BE2C (cell line): ENCODE measurements at regions not wholly inside any gene's neighbourhood (a gene's known extent, or its start where the extent isn't known, plus 50 kb on each side); places are given as distances from the start of the nearest gene placed in this dataset.

Source experiments
- DNase-seq: peaks from one replicate; pipeline ENCODE4 v3.0.0-alpha.2; 2020
- H3K27me3 ChIP-seq: fragments of 250-450 bp; sonication (Bioruptor Pico); 2 replicates; pipeline ENCODE4 v1.5.1; 2020; ENCODE audit warnings: mild to moderate bottlenecking
- H3K36me3 ChIP-seq: fragments of 250-450 bp; sonication (Bioruptor Pico); 2 replicates; pipeline ENCODE4 v1.5.1; 2020; ENCODE audit warnings: mild to moderate bottlenecking
- H3K4me1 ChIP-seq: fragments of 250-450 bp; sonication (Bioruptor Pico); 2 replicates; pipeline ENCODE4 v1.5.1; 2020
- H3K4me3 ChIP-seq: 2 replicates; pipeline ENCODE4 v1.5.1; 2011; ENCODE audit warnings: low read depth, low read length
- H3K9me3 ChIP-seq: fragments of 250-450 bp; sonication (Bioruptor Pico); 2 replicates; pipeline ENCODE4 v1.5.1; 2020
- TF ChIP-seq, protein P1 (sequence below): IDR thresholded peaks from 2 replicates; pipeline ENCODE4 v1.5.1; 2012; ENCODE audit warnings: mild to moderate bottlenecking, low read depth, low read length

DNA sequence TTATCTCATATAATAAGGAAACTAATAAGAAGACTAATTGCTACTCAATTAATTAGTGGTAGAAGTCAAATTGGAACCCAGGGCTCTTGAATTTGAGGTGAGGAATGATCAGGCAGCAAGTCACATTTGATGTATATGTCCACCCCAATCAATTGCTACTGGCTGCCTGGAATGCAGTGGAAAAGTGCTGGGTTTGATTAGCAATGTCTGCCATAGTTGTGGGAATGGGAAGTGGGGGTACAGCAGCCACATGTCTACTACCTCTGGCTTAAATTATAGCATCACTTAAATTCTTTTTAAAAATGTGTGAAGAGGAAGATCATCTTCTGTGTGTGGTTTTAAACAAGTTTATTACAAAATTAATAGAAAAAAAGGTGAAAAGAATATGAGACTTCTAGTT lies 50.8 kb upstream of the NAV2 start:
- Histone ChIP-seq H3K9me3 (no peaks in the 10 kb centered on the region), H3K4me1 (no peaks in the 10 kb centered on the region), H3K27me3 (no peaks in the 10 kb centered on the region), H3K36me3 (no peaks in the 10 kb centered on the region), H3K4me3 (no peak overlapping the region)
- no peak for DNase-seq
- TF ChIP-seq, protein P1, sequence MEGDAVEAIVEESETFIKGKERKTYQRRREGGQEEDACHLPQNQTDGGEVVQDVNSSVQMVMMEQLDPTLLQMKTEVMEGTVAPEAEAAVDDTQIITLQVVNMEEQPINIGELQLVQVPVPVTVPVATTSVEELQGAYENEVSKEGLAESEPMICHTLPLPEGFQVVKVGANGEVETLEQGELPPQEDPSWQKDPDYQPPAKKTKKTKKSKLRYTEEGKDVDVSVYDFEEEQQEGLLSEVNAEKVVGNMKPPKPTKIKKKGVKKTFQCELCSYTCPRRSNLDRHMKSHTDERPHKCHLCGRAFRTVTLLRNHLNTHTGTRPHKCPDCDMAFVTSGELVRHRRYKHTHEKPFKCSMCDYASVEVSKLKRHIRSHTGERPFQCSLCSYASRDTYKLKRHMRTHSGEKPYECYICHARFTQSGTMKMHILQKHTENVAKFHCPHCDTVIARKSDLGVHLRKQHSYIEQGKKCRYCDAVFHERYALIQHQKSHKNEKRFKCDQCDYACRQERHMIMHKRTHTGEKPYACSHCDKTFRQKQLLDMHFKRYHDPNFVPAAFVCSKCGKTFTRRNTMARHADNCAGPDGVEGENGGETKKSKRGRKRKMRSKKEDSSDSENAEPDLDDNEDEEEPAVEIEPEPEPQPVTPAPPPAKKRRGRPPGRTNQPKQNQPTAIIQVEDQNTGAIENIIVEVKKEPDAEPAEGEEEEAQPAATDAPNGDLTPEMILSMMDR: no peak

DNA sequence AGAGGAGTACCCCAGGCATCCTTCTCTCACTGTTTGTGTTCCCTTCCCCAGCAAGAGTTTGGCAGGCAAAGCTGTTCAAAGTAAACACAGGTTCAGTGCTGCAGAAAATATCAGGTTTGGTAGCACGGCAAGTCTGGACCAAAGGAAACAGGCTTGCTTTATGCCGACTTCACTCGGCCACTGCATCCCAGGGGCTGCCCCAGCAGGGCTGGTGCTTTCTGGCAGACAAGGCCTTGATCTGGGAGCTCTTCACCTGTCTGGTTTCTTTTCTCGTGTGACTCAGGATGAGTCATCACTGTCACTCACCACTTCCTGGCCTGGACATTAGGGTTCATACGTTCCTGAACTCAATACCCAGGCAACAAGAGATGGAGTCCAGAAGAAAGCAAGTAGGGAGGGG lies 52.6 kb upstream of the NAV2 start:
- DNase-seq: peak; percentile 38
- TF ChIP-seq, protein P1: no peak

DNA sequence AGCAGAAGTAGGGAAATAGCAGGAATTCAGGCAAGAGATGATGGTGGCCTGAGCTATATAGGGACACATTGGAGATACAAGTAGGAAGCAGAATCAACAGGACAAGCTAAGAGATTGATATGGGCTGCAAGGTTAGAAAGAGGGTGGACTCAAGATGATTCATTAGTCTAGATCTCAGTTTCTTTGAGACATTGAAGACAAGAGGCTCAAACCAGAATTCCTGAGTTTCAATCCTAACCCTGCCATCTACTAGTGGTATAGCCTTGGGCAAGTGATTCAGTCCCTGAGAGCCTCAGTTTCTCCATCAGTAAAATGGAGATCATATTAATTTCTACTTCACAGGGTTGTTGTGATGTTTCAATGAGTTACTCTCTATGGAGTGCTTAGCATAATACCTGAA lies 53.1 kb upstream of the NAV2 start:
- Histone ChIP-seq H3K36me3 (no peaks in the 10 kb centered on the region), H3K4me3 (no peak overlapping the region), H3K27me3 (no peaks in the 10 kb centered on the region), H3K4me1 (no peaks in the 10 kb centered on the region), H3K9me3 (no peaks in the 10 kb centered on the region)
- TF ChIP-seq, protein P1: no peak
- no peak for DNase-seq

More for the DNA sequence above, 52.6 kb upstream of the NAV2 start:
- H3K27me3 ChIP-seq: no peaks in the 10 kb centered on the region
- H3K36me3 ChIP-seq: no peaks in the 10 kb centered on the region
- H3K4me3 ChIP-seq: no peak overlapping the region
- H3K4me1 ChIP-seq: no peaks in the 10 kb centered on the region
- H3K9me3 ChIP-seq: no peaks in the 10 kb centered on the region

DNA sequence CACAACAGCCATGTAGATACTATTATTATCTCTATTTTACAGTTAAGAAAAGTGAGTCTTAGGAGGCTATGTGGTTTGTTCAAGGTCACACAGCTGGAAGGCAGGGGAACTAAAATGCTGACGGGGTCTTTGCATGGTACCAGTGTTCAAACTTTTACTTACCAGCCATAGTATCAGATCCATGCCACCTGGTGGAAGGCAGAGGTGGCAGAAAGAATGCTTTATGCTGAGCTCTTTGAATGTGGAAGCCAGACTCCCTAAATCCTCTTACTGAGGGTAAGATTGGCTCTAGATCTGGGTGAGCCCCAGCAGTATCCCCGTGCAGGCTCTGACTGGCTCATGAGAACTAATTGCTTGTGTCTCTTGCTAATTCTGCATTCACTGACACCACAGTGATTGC lies 54.3 kb upstream of the NAV2 start:
- Histone ChIP-seq H3K27me3 (no peaks in the 10 kb centered on the region), H3K4me1 (no peaks in the 10 kb centered on the region), H3K9me3 (no peaks in the 10 kb centered on the region), H3K36me3 (no peaks in the 10 kb centered on the region), H3K4me3 (no peak overlapping the region)
- TF ChIP-seq, protein P1: no peak
- no peak for DNase-seq

DNA sequence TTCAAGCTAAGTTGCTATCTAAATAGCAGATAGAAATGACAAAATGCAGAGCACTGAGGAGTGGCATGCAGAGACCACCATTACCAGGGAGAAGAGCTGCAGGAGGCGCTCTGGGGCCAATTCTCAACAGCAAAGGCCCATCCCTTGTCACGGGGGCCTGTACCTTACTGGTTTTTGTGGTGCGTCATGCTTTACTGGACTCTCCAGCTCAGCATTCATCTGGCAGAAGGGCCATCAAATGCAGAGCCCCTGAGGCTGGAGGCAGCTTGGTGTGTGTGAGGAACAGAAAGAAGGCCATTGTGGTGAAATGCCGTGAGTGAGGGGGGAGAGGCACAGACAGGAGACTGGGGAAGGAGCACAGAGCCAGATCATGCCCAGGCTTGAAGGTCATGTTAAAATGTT lies 56.5 kb upstream of the NAV2 start:
- Histone ChIP-seq H3K36me3 (no peaks in the 10 kb centered on the region), H3K9me3 (no peaks in the 10 kb centered on the region), H3K4me3 (no peak overlapping the region), H3K4me1 (no peaks in the 10 kb centered on the region), H3K27me3 (no peaks in the 10 kb centered on the region)
- DNase-seq: no peak
- TF ChIP-seq, protein P1: no peak

DNA sequence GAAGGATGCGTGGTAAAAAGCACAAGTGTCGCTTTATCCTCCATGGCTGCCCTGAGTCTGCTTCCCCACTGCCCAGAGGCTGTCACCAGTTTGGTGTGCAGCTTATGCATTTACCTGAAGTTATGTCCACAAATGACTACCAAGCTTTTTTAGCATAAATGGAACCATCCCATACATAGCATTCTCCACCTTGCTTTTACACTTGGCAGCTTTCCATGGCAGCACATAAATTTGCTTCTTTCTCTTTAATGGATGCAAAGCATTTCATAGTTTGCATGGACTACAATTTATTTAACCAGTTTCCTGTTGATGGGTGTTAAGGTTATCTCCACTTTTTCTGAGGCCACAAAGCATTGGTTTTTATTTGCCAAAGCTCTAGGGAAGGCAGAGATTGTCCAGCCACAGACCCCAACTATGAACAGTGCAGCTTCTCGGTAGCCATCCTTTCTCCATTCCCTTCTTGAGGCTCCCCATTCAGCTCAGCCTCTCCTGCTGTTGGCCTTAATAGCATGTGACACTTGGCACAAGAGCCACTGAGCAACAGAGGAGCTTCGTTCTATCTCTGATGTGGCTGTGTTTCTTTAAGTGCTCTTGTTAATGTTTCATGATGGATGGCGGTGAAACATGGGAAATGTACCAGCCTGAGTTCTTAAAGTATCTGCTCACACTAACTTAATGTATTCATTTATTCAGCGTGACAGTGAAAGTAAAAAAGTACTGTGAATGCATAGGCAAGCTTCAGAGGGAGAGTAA lies 59.8 kb upstream of the NAV2 start:
- Histone ChIP-seq H3K9me3 (no peaks in the 10 kb centered on the region), H3K4me1 (no peaks in the 10 kb centered on the region), H3K27me3 (no peaks in the 10 kb centered on the region), H3K4me3 (no peak overlapping the region), H3K36me3 (no peaks in the 10 kb centered on the region)
- no peak for DNase-seq
- TF ChIP-seq, protein P1: no peak
